Stimulated activated CD4-positive, alpha-beta T cell treated with anti-CD3 and anti-CD28 coated beads, Interleukin-2, amount 100 ng/mL, for 48 hours (primary cell): ENCODE measurements at regions not wholly inside any gene's neighbourhood (a gene's known extent, or its start where the extent isn't known, plus 50 kb on each side); places are given as distances from the start of the nearest gene placed in this dataset.
"Not testable (repeated sequence)": the region's sequence is repeated elsewhere in the genome, so short reads cannot be mapped to it uniquely, and the experiment has no call there.

Experiments
- DNase-seq, 2 donors: peaks; one replicate each; pipeline ENCODE4 v3.0.0-alpha.2; 2020

- not testable (repeated sequence) for DNase-seq
Measured at GRCh38 chr4:189551931-189552670, 388.6 kb upstream of the FRG1 start.

GRCh38 chr4:189560605-189561004 is 380.1 kb upstream of the FRG1 start:
- DNase-seq, result not testable (repeated sequence)

- DNase-seq, result not testable (repeated sequence)
Measured at GRCh38 chr4:189563751-189564150, 376.9 kb upstream of the FRG1 start.

DNA sequence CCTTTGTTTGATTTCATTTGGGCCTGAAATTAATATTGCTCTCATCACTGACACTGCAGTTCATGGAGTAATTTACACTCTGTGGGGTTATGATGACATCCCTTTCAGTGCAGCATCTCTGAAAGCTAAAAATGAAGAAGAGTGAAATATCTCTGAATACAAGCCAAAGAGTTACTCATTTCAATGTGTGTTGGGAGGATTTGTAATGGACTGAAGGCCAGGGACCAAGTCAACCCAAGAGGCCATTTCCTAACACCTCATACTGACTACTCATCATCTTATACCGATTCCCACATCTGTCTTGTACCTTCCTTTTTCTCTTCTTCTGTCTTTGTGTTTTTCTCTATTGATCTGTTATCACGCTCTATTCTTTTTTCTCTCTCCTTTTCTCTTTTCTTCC is 374.4 kb upstream of the FRG1 start:
- not testable (repeated sequence) for DNase-seq

- not testable (repeated sequence) for DNase-seq
Measured at GRCh38 chr4:189566900-189567299, 373.8 kb upstream of the FRG1 start.

GRCh38 chr4:189579645-189580044 is 361.0 kb upstream of the FRG1 start:
- DNase-seq, result not testable (repeated sequence)

DNA sequence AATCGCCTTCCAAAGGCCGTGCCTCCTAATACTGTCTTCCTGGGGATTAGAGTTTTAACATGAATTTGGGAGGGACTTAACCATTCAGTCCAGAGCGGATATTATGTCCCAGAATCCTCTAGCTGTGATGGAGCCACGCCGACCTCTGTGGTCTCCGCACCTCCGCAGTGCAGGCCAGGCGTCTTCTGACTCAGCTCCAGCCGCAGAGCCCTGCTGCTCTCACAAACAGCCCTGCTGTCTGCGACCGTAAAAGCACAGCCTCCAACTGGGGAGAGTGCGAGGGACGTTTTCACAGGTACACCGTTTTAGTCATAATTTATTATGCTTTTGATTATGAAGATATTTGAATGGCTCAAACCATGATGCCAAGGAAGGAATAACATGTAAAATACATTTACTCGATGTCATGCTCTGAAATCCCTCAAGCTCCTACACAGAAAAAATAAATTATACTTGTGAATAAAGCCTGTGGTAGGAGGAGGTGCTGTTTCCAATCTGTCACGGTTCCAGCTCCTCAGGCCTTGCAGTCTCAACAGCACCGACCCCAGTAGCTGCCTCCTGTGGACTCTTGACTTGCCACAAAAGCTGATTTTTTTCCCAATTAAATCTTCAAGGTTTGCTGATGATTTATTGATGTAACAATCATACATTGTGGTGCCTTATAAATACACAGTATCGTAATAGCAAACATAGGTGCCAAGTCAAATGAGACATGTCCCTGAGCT is 353.6 kb upstream of the FRG1 start:
- DNase-seq, result not testable (repeated sequence)

DNA sequence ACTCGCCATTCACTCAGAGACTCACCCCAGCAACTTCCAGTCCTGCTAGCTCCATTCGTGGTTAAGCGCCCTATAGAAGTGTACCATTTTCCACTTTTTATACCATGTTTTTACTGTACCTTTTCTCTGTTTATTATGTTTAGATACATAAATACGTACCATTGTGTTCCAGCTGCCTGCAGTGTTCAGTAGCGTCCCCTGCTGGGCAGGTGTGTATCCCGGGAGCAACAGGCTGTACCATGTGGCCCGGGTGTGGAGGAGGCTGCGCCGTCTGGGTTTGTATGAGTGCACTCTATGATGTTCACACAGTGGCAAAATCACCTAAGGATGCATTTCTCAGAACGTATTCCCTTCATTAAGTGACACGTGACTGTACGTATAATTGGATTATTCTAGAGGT is 351.5 kb upstream of the FRG1 start:
- DNase-seq, result not testable (repeated sequence)

DNA sequence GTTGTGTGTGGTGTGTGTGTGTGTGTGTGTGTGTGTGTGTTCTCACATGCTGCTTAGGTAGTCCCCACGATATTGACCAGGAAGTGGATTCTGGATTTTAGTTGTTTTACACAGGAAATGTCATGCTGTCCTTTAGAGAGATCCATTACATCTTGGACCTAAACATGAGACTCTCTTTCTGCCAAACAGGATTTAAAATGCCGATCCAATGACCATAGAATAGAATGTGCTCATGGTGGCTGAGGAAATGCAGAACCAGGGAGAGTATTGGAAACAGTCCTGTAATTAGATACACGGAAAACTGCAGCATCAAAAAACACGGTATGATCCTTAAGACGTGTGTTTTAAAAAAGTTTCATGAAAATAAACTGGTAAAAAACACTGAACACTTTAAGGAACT is 347.8 kb upstream of the FRG1 start:
- no peak for DNase-seq

DNA sequence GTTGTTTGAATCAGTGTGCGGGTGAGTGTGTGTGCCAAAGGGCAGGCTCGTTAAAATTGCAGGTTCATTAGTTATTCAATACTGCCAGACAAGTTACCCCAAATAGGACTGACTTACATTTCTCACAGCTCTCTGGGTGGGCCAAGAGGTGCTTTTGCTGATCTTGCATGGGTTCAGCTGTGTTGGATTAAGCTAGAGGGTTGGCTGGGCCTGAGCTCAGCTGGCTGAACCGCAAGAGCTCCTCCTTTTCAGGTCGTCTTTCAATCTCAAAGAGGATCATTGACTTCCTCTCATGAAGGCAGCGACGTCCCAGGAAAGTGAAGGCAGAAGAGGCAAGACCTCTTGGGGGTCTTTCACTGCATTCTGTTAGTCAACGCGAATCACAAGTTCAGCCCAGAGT is 343.3 kb upstream of the FRG1 start:
- DNase-seq, result no peak

- DNase-seq, result no peak
Measured at GRCh38 chr4:189600264-189600663, 340.4 kb upstream of the FRG1 start.

DNA sequence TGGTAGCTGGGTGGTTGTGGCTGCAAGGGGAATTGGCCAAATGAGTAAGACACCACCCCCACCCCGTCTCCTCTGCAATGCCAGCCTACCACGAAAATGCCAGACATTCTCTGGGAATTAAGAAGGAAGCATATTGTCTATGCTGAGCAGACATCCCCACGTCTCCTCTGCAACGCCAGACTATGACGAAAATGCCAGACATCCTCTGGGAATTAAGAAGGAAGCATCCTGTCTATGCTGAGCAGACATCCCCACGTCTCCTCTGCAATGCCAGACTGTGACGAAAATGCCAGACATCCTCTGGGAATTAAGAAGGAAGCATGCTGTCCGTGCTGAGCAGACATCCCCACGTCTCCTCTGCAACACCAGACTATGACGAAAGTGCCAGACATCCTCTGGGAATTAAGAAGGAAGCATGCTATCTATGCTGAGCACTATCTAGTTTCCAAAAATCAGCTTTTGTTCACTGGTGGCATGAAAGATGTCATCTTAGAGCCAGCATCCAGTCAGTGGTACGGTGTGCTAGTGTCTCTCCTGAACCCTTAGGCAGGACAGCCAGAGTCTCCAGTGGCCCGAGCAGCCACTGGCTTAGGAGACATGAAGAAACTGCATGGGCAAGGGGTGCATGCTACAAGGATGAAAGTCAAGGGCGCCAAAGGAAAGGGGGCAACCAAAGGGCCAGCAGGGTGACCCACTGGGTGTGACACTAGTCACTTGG is 339.8 kb upstream of the FRG1 start:
- no peak for DNase-seq

GRCh38 chr4:189602827-189603226 is 337.8 kb upstream of the FRG1 start:
- DNase-seq, result not testable (repeated sequence)

GRCh38 chr4:189610571-189610970 is 330.1 kb upstream of the FRG1 start:
- DNase-seq, result not testable (repeated sequence)

DNA sequence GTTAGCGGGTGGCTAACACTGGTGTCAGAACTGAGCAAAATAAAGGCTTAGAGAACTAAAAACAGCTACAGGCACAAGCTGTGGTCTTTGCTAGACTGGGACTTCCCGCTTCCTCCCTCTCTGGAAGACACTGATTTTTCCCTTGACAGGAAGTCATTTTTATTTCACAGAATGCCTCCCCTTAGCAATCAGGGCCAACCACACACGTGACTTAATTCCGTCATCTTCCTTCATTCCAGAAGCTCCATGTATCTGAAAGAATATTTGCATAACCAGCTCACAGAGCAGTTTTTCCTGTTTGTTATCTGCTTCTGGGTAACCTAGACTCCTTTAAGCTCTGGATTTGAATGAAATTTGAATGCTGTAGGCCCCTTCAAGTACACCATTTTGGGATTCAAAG is 327.5 kb upstream of the FRG1 start:
- no peak for DNase-seq

- no peak for DNase-seq
Measured at GRCh38 chr4:189615217-189615663, 325.4 kb upstream of the FRG1 start.

GRCh38 chr4:189617741-189618140 is 322.9 kb upstream of the FRG1 start:
- not testable (repeated sequence) for DNase-seq

- not testable (repeated sequence) for DNase-seq
Measured at GRCh38 chr4:189619441-189620250, 321.0 kb upstream of the FRG1 start.

GRCh38 chr4:189622574-189622973 is 318.1 kb upstream of the FRG1 start:
- DNase-seq, result not testable (repeated sequence)

- not testable (repeated sequence) for DNase-seq
Measured at GRCh38 chr4:189627041-189627440, 313.6 kb upstream of the FRG1 start.

DNA sequence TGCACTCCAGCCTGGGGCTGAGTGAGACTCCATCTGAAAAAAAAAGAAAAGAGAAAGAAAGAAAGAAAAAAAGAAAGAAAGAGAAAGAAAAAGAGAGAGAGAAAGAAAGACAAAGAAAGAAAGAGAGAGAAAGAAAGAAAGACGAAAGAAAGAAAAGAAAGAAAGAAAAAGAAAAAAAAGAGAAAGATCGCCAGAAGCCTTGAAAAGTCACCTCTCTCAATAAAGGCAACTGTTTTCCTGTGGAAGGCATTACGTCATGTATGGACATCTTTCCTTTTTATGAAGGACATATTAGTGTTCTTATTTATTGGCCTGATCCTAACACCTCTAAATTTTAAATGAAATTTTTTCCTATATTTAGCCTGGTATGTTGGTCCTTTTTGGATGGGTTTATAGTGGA is 310.9 kb upstream of the FRG1 start:
- not testable (repeated sequence) for DNase-seq

DNA sequence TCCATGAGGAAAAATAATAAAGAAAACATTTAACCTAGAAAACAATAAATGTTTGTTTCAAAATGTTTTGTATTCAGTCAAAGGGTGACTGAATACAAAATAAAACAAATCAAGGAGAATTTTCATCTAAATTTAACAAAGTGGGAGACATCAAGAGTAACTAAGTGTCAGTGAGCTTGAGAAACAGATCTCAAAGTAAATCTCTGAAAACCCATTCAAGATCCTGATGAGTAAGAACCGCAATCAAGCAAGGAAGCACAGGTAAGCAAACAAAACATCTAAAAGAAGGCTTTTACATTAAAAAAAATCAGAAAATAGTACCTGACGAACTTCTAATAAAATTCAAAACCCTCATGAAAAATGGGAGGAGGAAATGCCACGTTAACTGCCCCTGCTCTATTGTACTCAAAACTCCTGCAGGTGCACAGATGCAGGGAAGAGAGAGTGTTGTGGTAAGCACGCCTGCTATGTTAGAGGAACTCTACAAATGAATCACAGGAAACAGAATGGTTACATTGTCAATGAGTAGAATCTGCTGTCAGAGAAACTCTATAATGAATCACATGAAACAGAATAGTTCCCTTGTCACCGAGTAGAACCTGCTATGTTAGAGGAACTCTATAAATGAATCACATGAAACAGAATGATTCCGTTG is 309.6 kb upstream of the FRG1 start:
- DNase-seq, result not testable (repeated sequence)
